ENCODE measurements at regions not wholly inside any gene's neighbourhood (a gene's known extent, or its start where the extent isn't known, plus 50 kb on each side); places are given as distances from the start of the nearest gene placed in this dataset.

DNA sequence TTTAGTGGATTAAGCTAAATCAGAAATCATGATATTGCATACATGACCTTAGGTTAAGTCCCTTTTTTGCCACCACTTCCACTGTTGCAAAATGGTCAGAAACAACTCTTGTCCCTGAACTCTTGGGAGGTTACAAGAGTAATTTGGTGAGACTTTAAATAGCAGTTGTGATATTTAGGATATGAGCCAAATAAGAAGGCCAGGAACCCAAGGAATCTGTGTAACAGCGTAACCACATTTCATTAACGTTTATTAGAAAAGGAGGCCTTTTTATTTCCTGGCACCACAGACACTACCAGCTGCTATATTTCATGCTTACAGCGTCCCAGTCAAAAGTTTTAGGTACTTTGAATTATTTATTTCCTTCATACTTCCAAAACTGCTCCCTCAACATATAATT, 268.0 kb downstream of the GPD2 start:
- no peaks in the 10 kb centered on the region for H3K36me3 ChIP-seq (replicated peaks; ENCODE audit: low read depth, low read length)

DNA sequence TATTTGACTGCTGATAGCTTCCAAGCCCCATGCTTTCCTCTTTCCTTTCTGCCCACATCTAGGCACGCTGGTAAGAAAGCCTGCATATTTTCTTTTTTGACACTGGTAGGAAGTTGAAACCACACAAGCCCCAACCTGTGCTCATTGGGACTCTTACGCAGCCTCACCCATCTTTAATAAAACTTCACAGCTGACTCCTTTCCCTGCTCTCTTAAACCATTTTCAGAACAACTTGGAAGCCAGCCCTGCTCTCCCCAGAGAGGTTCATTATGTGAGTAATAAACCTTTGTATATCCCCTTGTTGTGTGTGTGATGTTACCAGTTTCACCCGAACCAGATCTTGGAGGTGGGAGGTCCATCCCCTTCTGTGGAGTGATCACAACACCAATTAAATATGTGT, 268.4 kb downstream of the GPD2 start:
- TF ChIP-seq, protein P1, sequence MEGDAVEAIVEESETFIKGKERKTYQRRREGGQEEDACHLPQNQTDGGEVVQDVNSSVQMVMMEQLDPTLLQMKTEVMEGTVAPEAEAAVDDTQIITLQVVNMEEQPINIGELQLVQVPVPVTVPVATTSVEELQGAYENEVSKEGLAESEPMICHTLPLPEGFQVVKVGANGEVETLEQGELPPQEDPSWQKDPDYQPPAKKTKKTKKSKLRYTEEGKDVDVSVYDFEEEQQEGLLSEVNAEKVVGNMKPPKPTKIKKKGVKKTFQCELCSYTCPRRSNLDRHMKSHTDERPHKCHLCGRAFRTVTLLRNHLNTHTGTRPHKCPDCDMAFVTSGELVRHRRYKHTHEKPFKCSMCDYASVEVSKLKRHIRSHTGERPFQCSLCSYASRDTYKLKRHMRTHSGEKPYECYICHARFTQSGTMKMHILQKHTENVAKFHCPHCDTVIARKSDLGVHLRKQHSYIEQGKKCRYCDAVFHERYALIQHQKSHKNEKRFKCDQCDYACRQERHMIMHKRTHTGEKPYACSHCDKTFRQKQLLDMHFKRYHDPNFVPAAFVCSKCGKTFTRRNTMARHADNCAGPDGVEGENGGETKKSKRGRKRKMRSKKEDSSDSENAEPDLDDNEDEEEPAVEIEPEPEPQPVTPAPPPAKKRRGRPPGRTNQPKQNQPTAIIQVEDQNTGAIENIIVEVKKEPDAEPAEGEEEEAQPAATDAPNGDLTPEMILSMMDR (IDR thresholded peaks at IDR 0.05; ENCODE audit: low read depth, low read length): no peak
- no peak for TF ChIP-seq EZH2phosphoT487 (IDR thresholded peaks at IDR 0.05; ENCODE audit: low read depth)
- Histone ChIP-seq H3K79me2 (ENCODE audit: low read length) (no peaks in the 10 kb centered on the region), H3K36me3 (replicated peaks; ENCODE audit: low read depth, low read length) (no peaks in the 10 kb centered on the region)

More for the DNA sequence above, 268.0 kb downstream of the GPD2 start:
- no peak for TF ChIP-seq EZH2phosphoT487 (IDR thresholded peaks at IDR 0.05; ENCODE audit: low read depth)
- TF ChIP-seq, protein P1 (IDR thresholded peaks at IDR 0.05; ENCODE audit: low read depth, low read length): no peak
- no peak overlapping the region for H3K4me3 ChIP-seq (ENCODE audit: low read length)
- H3K9ac ChIP-seq (ENCODE audit: low read length): no peak overlapping the region
- no peaks in the 10 kb centered on the region for H3K27me3 ChIP-seq (ENCODE audit: low read depth, low read length)
- H2AFZ ChIP-seq (ENCODE audit: low read depth, low read length): no peak overlapping the region
- H4K20me1 ChIP-seq (ENCODE audit: insufficient read depth, low read length): no peaks in the 10 kb centered on the region
- no peak overlapping the region for H3K4me2 ChIP-seq (ENCODE audit: low read length)
- no peaks in the 10 kb centered on the region for H3K79me2 ChIP-seq (ENCODE audit: low read length)
- no peaks in the 10 kb centered on the region for H3K9me3 ChIP-seq (ENCODE audit: insufficient read depth, low read length)
- H3K4me1 ChIP-seq (ENCODE audit: low read length): no peaks in the 10 kb centered on the region
- no peak overlapping the region for H3K27ac ChIP-seq (ENCODE audit: low read length)

DNA sequence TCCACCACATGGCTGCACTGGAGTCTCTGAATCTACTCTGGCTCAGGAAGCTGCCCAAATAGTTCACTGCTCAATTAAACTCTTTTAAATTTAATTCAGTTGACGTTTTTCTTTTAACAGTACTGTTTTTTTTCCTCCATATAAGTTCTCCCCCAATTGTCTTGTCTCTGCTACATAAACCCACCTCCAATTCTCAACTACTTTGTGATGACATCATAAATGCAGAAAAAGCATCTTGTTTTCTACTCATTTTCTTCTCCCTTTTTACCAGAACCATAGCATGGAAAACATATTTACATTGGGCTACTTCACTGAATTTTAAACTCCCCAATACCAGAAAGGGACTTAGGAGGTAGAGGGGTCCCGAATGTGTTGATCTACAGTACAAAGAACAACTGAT, 270.4 kb downstream of the GPD2 start:
- Histone ChIP-seq H3K9ac (ENCODE audit: low read length) (no peak overlapping the region), H3K4me2 (ENCODE audit: low read length) (no peak overlapping the region), H3K79me2 (ENCODE audit: low read length) (no peaks in the 10 kb centered on the region), H3K36me3 (replicated peaks; ENCODE audit: low read depth, low read length) (no peaks in the 10 kb centered on the region), H3K4me3 (ENCODE audit: low read length) (no peak overlapping the region), H2AFZ (ENCODE audit: low read depth, low read length) (no peak overlapping the region), H3K4me1 (ENCODE audit: low read length) (no peaks in the 10 kb centered on the region), H3K27ac (ENCODE audit: low read length) (no peak overlapping the region), H4K20me1 (ENCODE audit: insufficient read depth, low read length) (no peaks in the 10 kb centered on the region), H3K9me3 (ENCODE audit: insufficient read depth, low read length) (no peaks in the 10 kb centered on the region), H3K27me3 (ENCODE audit: low read depth, low read length) (no peaks in the 10 kb centered on the region)
- TF ChIP-seq, protein P1 (IDR thresholded peaks at IDR 0.05; ENCODE audit: low read depth, low read length): no peak
- TF ChIP-seq EZH2phosphoT487 (IDR thresholded peaks at IDR 0.05; ENCODE audit: low read depth): no peak

More for the DNA sequence above, 268.4 kb downstream of the GPD2 start:
- Histone ChIP-seq H4K20me1 (ENCODE audit: insufficient read depth, low read length) (no peaks in the 10 kb centered on the region), H3K4me2 (ENCODE audit: low read length) (no peak overlapping the region), H2AFZ (ENCODE audit: low read depth, low read length) (no peak overlapping the region), H3K9me3 (ENCODE audit: insufficient read depth, low read length) (no peaks in the 10 kb centered on the region), H3K4me1 (ENCODE audit: low read length) (no peaks in the 10 kb centered on the region), H3K9ac (ENCODE audit: low read length) (no peak overlapping the region), H3K27ac (ENCODE audit: low read length) (no peak overlapping the region), H3K27me3 (ENCODE audit: low read depth, low read length) (no peaks in the 10 kb centered on the region), H3K4me3 (ENCODE audit: low read length) (no peak overlapping the region)

DNA sequence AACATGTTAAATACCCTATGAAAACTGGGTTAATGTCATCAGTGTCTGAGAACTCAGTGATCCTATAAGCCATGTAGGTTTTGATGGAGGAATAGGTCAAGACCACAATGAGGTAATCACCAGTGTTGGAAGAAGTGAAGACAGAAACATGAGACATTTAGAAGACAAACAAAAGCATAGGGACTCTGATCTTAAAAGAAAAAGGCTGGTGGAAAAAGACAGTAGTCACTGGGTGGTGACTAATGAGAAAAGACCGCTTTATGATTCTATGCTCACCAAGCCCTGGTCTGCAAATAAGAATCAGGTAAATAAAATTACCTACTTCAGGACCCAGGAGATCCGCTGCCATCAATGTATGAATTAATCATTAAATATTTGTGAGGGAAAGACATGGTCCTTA, 271.9 kb downstream of the GPD2 start:
- no peak overlapping the region for H2AFZ ChIP-seq (ENCODE audit: low read depth, low read length)
- H3K36me3 ChIP-seq (replicated peaks; ENCODE audit: low read depth, low read length): no peaks in the 10 kb centered on the region
- H3K27me3 ChIP-seq (ENCODE audit: low read depth, low read length): no peaks in the 10 kb centered on the region
- H3K4me1 ChIP-seq (ENCODE audit: low read length): no peaks in the 10 kb centered on the region
- no peak overlapping the region for H3K4me2 ChIP-seq (ENCODE audit: low read length)
- no peaks in the 10 kb centered on the region for H4K20me1 ChIP-seq (ENCODE audit: insufficient read depth, low read length)
- no peaks in the 10 kb centered on the region for H3K79me2 ChIP-seq (ENCODE audit: low read length)
- no peak overlapping the region for H3K4me3 ChIP-seq (ENCODE audit: low read length)
- no peaks in the 10 kb centered on the region for H3K9me3 ChIP-seq (ENCODE audit: insufficient read depth, low read length)
- TF ChIP-seq EZH2phosphoT487 (IDR thresholded peaks at IDR 0.05; ENCODE audit: low read depth): no peak
- TF ChIP-seq, protein P1 (IDR thresholded peaks at IDR 0.05; ENCODE audit: low read depth, low read length): no peak
- H3K27ac ChIP-seq (ENCODE audit: low read length): no peak overlapping the region
- no peak overlapping the region for H3K9ac ChIP-seq (ENCODE audit: low read length)
